Fibroblast of the aortic adventitia (primary cell): ENCODE measurements at regions not wholly inside any gene's neighbourhood (a gene's known extent, or its start where the extent isn't known, plus 50 kb on each side); places are given as distances from the start of the nearest gene placed in this dataset.

Experiments
- DNase-seq: peaks from one replicate; pipeline ENCODE4 v3.0.0-alpha.2; 2010; ENCODE audit warnings: low read depth
- H3K4me3 ChIP-seq: 2 replicates; pipeline ENCODE4 v1.5.1; 2011; ENCODE audit warnings: low read depth, mild to moderate bottlenecking, control low read depth, low read length, moderate library complexity
- CTCF ChIP-seq: IDR thresholded peaks from 2 replicates; pipeline ENCODE4 v1.5.1; 2011; ENCODE audit warnings: mild to moderate bottlenecking, low read length, control low read depth, inconsistent platforms; ENCODE audit not compliant: insufficient read depth

GRCh38 chr13:50257646-50258045 lies 242.4 kb downstream of the KCNRG start:
- no peak for DNase-seq
- TF ChIP-seq CTCF = no peak

GRCh38 chr13:50261130-50261901 lies 246.1 kb downstream of the KCNRG start:
- no peak for TF ChIP-seq CTCF
- H3K4me3 ChIP-seq = no peak overlapping the region
- no peak for DNase-seq

More at GRCh38 chr13:50257646-50258045, 242.4 kb downstream of the KCNRG start:
- no peak overlapping the region for H3K4me3 ChIP-seq

- no peak for DNase-seq
- TF ChIP-seq CTCF = no peak
- H3K4me3 ChIP-seq = no peak overlapping the region
Measured at GRCh38 chr13:50267066-50267465, 251.8 kb downstream of the KCNRG start.

- no peak for TF ChIP-seq CTCF
- no peak overlapping the region for H3K4me3 ChIP-seq
- no peak for DNase-seq
Measured at GRCh38 chr13:50267917-50268316, 252.7 kb downstream of the KCNRG start.

GRCh38 chr13:50268500-50268899 lies 253.3 kb downstream of the KCNRG start:
- H3K4me3 ChIP-seq = no peak overlapping the region
- DNase-seq = peak; percentile 44
- peak; percentile 18 for TF ChIP-seq CTCF

- no peak for TF ChIP-seq CTCF
- DNase-seq = no peak
- H3K4me3 ChIP-seq = no peak overlapping the region
Measured at GRCh38 chr13:50274181-50274580, 258.9 kb downstream of the KCNRG start.

GRCh38 chr13:50275392-50276063 lies 260.3 kb downstream of the KCNRG start:
- no peak for TF ChIP-seq CTCF
- H3K4me3 ChIP-seq = no peak overlapping the region
- DNase-seq = no peak
